ENCODE measurements at regions not wholly inside any gene's neighbourhood (a gene's known extent, or its start where the extent isn't known, plus 50 kb on each side); places are given as distances from the start of the nearest gene placed in this dataset.

DNA sequence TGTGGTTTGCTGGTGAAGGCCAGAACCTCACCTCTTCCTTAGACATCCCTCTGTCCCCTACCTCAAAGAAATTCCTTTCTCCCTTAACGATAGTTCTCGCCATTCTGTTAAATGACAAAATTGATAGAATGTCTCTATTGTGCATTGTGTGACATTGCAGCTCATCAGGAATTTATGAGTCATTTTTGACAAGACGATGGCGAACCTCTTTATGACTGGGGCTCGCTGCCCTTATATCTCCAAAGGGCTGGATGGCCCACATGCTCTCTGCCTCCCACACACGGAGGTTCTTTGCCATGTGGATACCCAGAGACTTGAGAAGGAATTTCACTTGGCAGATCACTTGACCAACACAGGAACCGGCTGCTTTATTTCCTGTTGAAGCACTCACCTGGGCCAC, 66.8 kb upstream of the RPS6KA2 start:
- Histone ChIP-seq H3K4me2 (ENCODE audit: low read depth, low read length) (no peak overlapping the region), H3K36me3 (replicated peaks in 1 of 2; ENCODE audit: control insufficient read depth in 1 of 2, insufficient read depth in 2 of 2, low read length in 2 of 2) (no peaks in the 10 kb centered on the region), H3K9ac (ENCODE audit: insufficient read depth, low read depth, low read length) (no peak overlapping the region), H3K4me1 (ENCODE audit: insufficient read depth, low read length) (no peaks in the 10 kb centered on the region), H3K27ac (ENCODE audit: extremely low read length, insufficient read depth, low read length) (no peak overlapping the region), H2AFZ (ENCODE audit: low read length) (no peak overlapping the region), H3K27me3 (ENCODE audit: control insufficient read depth in 1 of 2, insufficient read depth in 2 of 2, low read length in 2 of 2) (peaks cover 7 to 93% of the 10 kb centered on the region in 2 experiments), H4K20me1 (ENCODE audit: insufficient read depth, low read length) (no peaks in the 10 kb centered on the region), H3K79me2 (ENCODE audit: insufficient read depth, low read length) (no peaks in the 10 kb centered on the region), H3K4me3 (replicated peaks in 1 of 3; ENCODE audit: insufficient read depth in 1 of 3, low read depth in 2 of 3, low read length in 3 of 3) (no peak overlapping the region), H3K9me3 (ENCODE audit: low read length) (no peaks in the 10 kb centered on the region)
- FAIRE-seq (no peak), DNase-seq (ENCODE audit: low spot score) (no peak), ATAC-seq (no peak)
- WGBS (ENCODE audit: low lambda C conversion rate), result 39% methylated on average over 7 of the region's 7 CpGs
- intact Hi-C loops (cut with micrococcal nuclease; ENCODE audit: unreplicated experiment), result no loop called here
- ChIA-PET CTCF (ENCODE audit: low intra/inter-chr PET ratio, low total read pairs) (no interaction called here), POLR2A (no interaction called here)
- no TSS peak for BruUV-seq (replicated peaks)
- in situ Hi-C loops (cut with HindIII; ENCODE audit: extremely low pct_ligation_motif_present, low pct_unique_long_range_greater_than_20kb), result no loop called here
- TF ChIP-seq CSRNP1 (CRISPR knock-in tag; IDR thresholded peaks at IDR 0.05) (no peak), ZNF773 (CRISPR knock-in tag; IDR thresholded peaks at IDR 0.05; ENCODE audit: borderline replicate concordance) (no peak), DNMT1 (CRISPR knock-in tag; IDR thresholded peaks at IDR 0.05) (no peak), ZNF703 (CRISPR knock-in tag; IDR thresholded peaks at IDR 0.05; ENCODE audit: borderline replicate concordance) (no peak), ZNF879 (CRISPR knock-in tag; IDR thresholded peaks at IDR 0.05) (no peak), ZNF775 (CRISPR knock-in tag; IDR thresholded peaks at IDR 0.05; ENCODE audit: borderline replicate concordance) (no peak), PHF8 (CRISPR knock-in tag; IDR thresholded peaks at IDR 0.05) (no peak)
- TF ChIP-seq, protein P1, sequence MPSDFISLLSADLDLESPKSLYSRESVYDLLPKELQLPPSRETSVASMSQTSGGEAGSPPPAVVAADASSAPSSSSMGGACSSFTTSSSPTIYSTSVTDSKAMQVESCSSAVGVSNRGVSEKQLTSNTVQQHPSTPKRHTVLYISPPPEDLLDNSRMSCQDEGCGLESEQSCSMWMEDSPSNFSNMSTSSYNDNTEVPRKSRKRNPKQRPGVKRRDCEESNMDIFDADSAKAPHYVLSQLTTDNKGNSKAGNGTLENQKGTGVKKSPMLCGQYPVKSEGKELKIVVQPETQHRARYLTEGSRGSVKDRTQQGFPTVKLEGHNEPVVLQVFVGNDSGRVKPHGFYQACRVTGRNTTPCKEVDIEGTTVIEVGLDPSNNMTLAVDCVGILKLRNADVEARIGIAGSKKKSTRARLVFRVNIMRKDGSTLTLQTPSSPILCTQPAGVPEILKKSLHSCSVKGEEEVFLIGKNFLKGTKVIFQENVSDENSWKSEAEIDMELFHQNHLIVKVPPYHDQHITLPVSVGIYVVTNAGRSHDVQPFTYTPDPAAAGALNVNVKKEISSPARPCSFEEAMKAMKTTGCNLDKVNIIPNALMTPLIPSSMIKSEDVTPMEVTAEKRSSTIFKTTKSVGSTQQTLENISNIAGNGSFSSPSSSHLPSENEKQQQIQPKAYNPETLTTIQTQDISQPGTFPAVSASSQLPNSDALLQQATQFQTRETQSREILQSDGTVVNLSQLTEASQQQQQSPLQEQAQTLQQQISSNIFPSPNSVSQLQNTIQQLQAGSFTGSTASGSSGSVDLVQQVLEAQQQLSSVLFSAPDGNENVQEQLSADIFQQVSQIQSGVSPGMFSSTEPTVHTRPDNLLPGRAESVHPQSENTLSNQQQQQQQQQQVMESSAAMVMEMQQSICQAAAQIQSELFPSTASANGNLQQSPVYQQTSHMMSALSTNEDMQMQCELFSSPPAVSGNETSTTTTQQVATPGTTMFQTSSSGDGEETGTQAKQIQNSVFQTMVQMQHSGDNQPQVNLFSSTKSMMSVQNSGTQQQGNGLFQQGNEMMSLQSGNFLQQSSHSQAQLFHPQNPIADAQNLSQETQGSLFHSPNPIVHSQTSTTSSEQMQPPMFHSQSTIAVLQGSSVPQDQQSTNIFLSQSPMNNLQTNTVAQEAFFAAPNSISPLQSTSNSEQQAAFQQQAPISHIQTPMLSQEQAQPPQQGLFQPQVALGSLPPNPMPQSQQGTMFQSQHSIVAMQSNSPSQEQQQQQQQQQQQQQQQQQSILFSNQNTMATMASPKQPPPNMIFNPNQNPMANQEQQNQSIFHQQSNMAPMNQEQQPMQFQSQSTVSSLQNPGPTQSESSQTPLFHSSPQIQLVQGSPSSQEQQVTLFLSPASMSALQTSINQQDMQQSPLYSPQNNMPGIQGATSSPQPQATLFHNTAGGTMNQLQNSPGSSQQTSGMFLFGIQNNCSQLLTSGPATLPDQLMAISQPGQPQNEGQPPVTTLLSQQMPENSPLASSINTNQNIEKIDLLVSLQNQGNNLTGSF (CRISPR knock-in tag; IDR thresholded peaks at IDR 0.05), result no peak
- TF ChIP-seq, protein P2, sequence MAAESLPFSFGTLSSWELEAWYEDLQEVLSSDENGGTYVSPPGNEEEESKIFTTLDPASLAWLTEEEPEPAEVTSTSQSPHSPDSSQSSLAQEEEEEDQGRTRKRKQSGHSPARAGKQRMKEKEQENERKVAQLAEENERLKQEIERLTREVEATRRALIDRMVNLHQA (CRISPR knock-in tag; IDR thresholded peaks at IDR 0.05), result no peak
- TF ChIP-seq, protein P3, sequence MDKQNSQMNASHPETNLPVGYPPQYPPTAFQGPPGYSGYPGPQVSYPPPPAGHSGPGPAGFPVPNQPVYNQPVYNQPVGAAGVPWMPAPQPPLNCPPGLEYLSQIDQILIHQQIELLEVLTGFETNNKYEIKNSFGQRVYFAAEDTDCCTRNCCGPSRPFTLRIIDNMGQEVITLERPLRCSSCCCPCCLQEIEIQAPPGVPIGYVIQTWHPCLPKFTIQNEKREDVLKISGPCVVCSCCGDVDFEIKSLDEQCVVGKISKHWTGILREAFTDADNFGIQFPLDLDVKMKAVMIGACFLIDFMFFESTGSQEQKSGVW (CRISPR knock-in tag; IDR thresholded peaks at IDR 0.05; ENCODE audit: borderline replicate concordance), result no peak
- TF ChIP-seq, protein P4, sequence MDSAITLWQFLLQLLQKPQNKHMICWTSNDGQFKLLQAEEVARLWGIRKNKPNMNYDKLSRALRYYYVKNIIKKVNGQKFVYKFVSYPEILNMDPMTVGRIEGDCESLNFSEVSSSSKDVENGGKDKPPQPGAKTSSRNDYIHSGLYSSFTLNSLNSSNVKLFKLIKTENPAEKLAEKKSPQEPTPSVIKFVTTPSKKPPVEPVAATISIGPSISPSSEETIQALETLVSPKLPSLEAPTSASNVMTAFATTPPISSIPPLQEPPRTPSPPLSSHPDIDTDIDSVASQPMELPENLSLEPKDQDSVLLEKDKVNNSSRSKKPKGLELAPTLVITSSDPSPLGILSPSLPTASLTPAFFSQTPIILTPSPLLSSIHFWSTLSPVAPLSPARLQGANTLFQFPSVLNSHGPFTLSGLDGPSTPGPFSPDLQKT (CRISPR knock-in tag; IDR thresholded peaks at IDR 0.05; ENCODE audit: borderline replicate concordance), result no peak

All from HepG2 (cell line).